CD14-positive monocyte (primary cell): ENCODE measurements at regions not wholly inside any gene's neighbourhood (a gene's known extent, or its start where the extent isn't known, plus 50 kb on each side); places are given as distances from the start of the nearest gene placed in this dataset.

Experiments used
- DNase-seq, 3 donors: peaks; one replicate each; pipeline ENCODE4 v3.0.0-alpha.2; 2011 to 2022
- H2AFZ ChIP-seq: 2 replicates; pipeline ENCODE4 v1.6.0; 2012; ENCODE audit warnings: mild to moderate bottlenecking, low read depth, low read length, inconsistent platforms; ENCODE audit not compliant: insufficient read depth, poor library complexity, severe bottlenecking
- H3K27ac ChIP-seq, 2 donors: 1 replicate in 1 of 2; 2 replicates in 1 of 2; pipeline ENCODE4 v1.5.1; 2012 to 2013; ENCODE audit warnings: low read length in 2 of 2, control low read depth in 1 of 2, inconsistent platforms in 1 of 2, low read depth in 1 of 2, mild to moderate bottlenecking in 1 of 2
- H3K27me3 ChIP-seq, 2 donors: one replicate each; pipeline versions ENCODE4 v1.6.0 to v1.6.1; 2011 to 2013; ENCODE audit warnings: low read length in 2 of 2; ENCODE audit not compliant: control insufficient read depth in 2 of 2, insufficient read depth in 2 of 2
- H3K36me3 ChIP-seq, 2 donors: replicated peaks in 1 of 2; 1 replicate in 1 of 2; 2 replicates in 1 of 2; pipeline versions ENCODE4 v1.5.1 to v1.6.1; 2012 to 2013; ENCODE audit warnings: low read length in 2 of 2, control low read depth in 1 of 2, inconsistent platforms in 1 of 2, mild to moderate bottlenecking in 1 of 2; ENCODE audit not compliant: insufficient read depth in 2 of 2, control insufficient read depth in 1 of 2
- H3K4me1 ChIP-seq, 2 donors: 1 replicate in 1 of 2; 2 replicates in 1 of 2; pipeline versions ENCODE4 v1.5.1 to v1.6.1; 2012 to 2013; ENCODE audit warnings: low read length in 2 of 2, control low read depth in 1 of 2, inconsistent platforms in 1 of 2, mild to moderate bottlenecking in 1 of 2, moderate library complexity in 1 of 2; ENCODE audit not compliant: insufficient read depth in 2 of 2, control insufficient read depth in 1 of 2
- H3K4me2 ChIP-seq: replicated peaks from 2 replicates; pipeline ENCODE3; 2012; ENCODE audit warnings: low read length, moderate library complexity, mild to moderate bottlenecking; ENCODE audit not compliant: poor library complexity, severe bottlenecking; ENCODE audit errors: extremely low read depth
- H3K4me3 ChIP-seq, 3 experiments: fragments of 200-600 bp in 1 of 3; sonication (generic) in 1 of 3; replicated peaks in 1 of 3; 1 replicate in 2 of 3; 2 replicates in 1 of 3; pipeline ENCODE4 v1.5.1; 2011 to 2013; ENCODE audit warnings: low read length in 3 of 3, mild to moderate bottlenecking in 3 of 3, control low read depth in 2 of 3, low read depth in 2 of 3, inconsistent platforms in 1 of 3, moderate library complexity in 1 of 3
- H3K79me2 ChIP-seq: 2 replicates; pipeline ENCODE4 v1.6.0; 2012; ENCODE audit warnings: mild to moderate bottlenecking, control low read depth, inconsistent platforms, low read length, moderate library complexity; ENCODE audit not compliant: insufficient read depth
- H3K9ac ChIP-seq: 2 replicates; pipeline ENCODE4 v1.6.0; 2017; ENCODE audit warnings: low read length, mild to moderate bottlenecking; ENCODE audit not compliant: insufficient read depth, poor library complexity, severe bottlenecking
- H3K9me3 ChIP-seq, 2 donors: replicated peaks in 1 of 2; 1 replicate in 1 of 2; 2 replicates in 1 of 2; pipeline versions ENCODE4 v1.5.1 to v1.6.1; 2012 to 2013; ENCODE audit warnings: low read length in 2 of 2, control low read depth in 1 of 2; ENCODE audit not compliant: control insufficient read depth in 1 of 2, insufficient read depth in 1 of 2
- H4K20me1 ChIP-seq: 2 replicates; pipeline ENCODE4 v1.6.0; 2012; ENCODE audit warnings: mild to moderate bottlenecking, low read length, control low read depth, moderate library complexity; ENCODE audit not compliant: insufficient read depth
- H3K27ac Mint-ChIP-seq, 7 donors: one replicate each; pipeline ENCODE4 v1.8.0; 2020; ENCODE audit warnings: mild to moderate bottlenecking in 7 of 7, mixed read lengths in 7 of 7, moderate library complexity in 6 of 7, inconsistent platforms in 2 of 7
- H3K27me3 Mint-ChIP-seq, 3 donors: one replicate each; pipeline ENCODE4 v1.8.0; 2021 to 2022; ENCODE audit warnings: low read depth in 3 of 3, mild to moderate bottlenecking in 3 of 3, mixed read lengths in 3 of 3, moderate library complexity in 3 of 3, inconsistent platforms in 1 of 3
- H3K36me3 Mint-ChIP-seq, 2 donors: one replicate each; pipeline ENCODE4 v1.8.0; 2020; ENCODE audit warnings: mixed read lengths in 2 of 2, inconsistent platforms in 1 of 2, mild to moderate bottlenecking in 1 of 2
- H3K4me1 Mint-ChIP-seq: one replicate; pipeline ENCODE4 v1.8.0; 2020; ENCODE audit warnings: mild to moderate bottlenecking, mixed read lengths
- H3K4me3 Mint-ChIP-seq, 2 donors: one replicate each; pipeline ENCODE4 v1.8.0; 2020; ENCODE audit warnings: mild to moderate bottlenecking in 2 of 2, mixed read lengths in 2 of 2, moderate library complexity in 1 of 2
- H3K9me3 Mint-ChIP-seq, 7 donors: one replicate each; pipeline ENCODE4 v1.8.0; 2020 to 2022; ENCODE audit warnings: mixed read lengths in 7 of 7, mild to moderate bottlenecking in 6 of 7, moderate library complexity in 6 of 7, inconsistent platforms in 2 of 7
- CTCF ChIP-seq: fragments of 200-600 bp; IDR thresholded peaks from one replicate; pipeline ENCODE4 v1.8.0; 2022; ENCODE audit warnings: antibody characterized with exemption, mild to moderate bottlenecking
- WGBS: methylation state at CpG from one replicate; pipeline ENCODE4 v1.1.5; 2013; ENCODE audit warnings: missing lambda C conversion rate; ENCODE audit not compliant: insufficient coverage; 5-methylcytosine and 5-hydroxymethylcytosine counted together
- intact Hi-C, 2 donors: fragments of 100-400 bp; cut with micrococcal nuclease; formaldehyde crosslinking; loops; one replicate each; pipeline versions ENCODE4 v1.15.0 to v1.15.1; 2023

GRCh38 chr13:91127995-91128394 is 219.5 kb upstream of the MIR17HG start:
- WGBS = no CpG with 5 or more reads among the region's 1 CpG
- Mint-ChIP-seq H3K9me3 (peaks cover 0 to 2% (median 0%) of the 10 kb centered on the region in 7 donors), H3K4me1 (no peaks in the 10 kb centered on the region), H3K4me3 (no peak overlapping the region), H3K27ac (no peak overlapping the region), H3K36me3 (no peaks in the 10 kb centered on the region), H3K27me3 (no peaks in the 10 kb centered on the region)
- TF ChIP-seq CTCF = no peak
- no peaks in the 10 kb centered on the region for H4K20me1 ChIP-seq
- no peak overlapping the region for H3K4me3 ChIP-seq
- no peaks in the 10 kb centered on the region for H3K4me1 ChIP-seq
- no peak overlapping the region for H3K27ac ChIP-seq
- H2AFZ ChIP-seq = no peak overlapping the region
- no peaks in the 10 kb centered on the region for H3K9me3 ChIP-seq
- intact Hi-C loops = no loop called here
- DNase-seq = no peak
- no peaks in the 10 kb centered on the region for H3K36me3 ChIP-seq
- H3K4me2 ChIP-seq = no peak overlapping the region
- no peaks in the 10 kb centered on the region for H3K27me3 ChIP-seq
- no peaks in the 10 kb centered on the region for H3K79me2 ChIP-seq
- no peak overlapping the region for H3K9ac ChIP-seq

- Histone ChIP-seq H3K79me2 (no peaks in the 10 kb centered on the region), H3K4me1 (peaks cover 12 to 17% of the 10 kb centered on the region in 2 donors), H3K36me3 (no peaks in the 10 kb centered on the region), H3K4me3 (no peak overlapping the region), H2AFZ (no peak overlapping the region), H3K4me2 (no peak overlapping the region), H4K20me1 (no peaks in the 10 kb centered on the region), H3K9ac (no peak overlapping the region), H3K27me3 (no peaks in the 10 kb centered on the region), H3K27ac (no peak overlapping the region), H3K9me3 (no peaks in the 10 kb centered on the region)
- Mint-ChIP-seq H3K4me1 (peaks cover 18% of the 10 kb centered on the region), H3K27me3 (no peaks in the 10 kb centered on the region), H3K9me3 (peaks cover 0 to 2% (median 0%) of the 10 kb centered on the region in 7 donors), H3K36me3 (no peaks in the 10 kb centered on the region), H3K4me3 (no peak overlapping the region), H3K27ac (no peak overlapping the region)
- intact Hi-C loops = no loop called here
- no peak for DNase-seq
- WGBS = 91% methylated on average over 4 of the region's 4 CpGs
- TF ChIP-seq CTCF = no peak
Measured at GRCh38 chr13:91132381-91132780, 215.1 kb upstream of the MIR17HG start.
